Amygdala (tissue), 56 donors: ENCODE measurements at regions not wholly inside any gene's neighbourhood (a gene's known extent, or its start where the extent isn't known, plus 50 kb on each side); places are given as distances from the start of the nearest gene placed in this dataset.
A peak's percentile ranks its signal among the peaks of the same experiment; 100 is the strongest.
"Not testable (repeated sequence)": the region's sequence is repeated elsewhere in the genome, so short reads cannot be mapped to it uniquely, and the experiment has no call there.

ENCODE experiments used
- DNase-seq, 56 donors: peaks; one replicate each; lab custom pipeline; 2025; lab: John Stamatoyannopoulos, UW

DNA sequence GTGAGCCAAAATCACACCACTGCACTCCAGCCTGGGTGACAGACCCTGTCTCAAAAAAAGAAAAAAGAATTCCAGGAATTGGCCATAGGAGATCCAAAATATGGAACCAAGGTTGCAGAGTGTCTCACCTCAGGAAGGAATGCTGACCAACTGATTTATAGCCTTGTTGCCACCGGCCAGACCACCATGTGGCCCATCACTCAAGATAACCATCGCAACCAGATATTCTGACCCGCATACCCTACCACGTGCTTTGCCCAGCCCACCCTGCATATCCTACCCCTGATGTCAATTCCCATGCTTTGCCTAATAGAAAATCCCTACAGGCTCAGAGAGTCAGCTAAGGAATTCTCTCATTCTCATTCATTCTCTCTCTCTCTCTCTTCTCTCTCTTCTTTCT is 95.1 kb upstream of the DOCK9 start:
- DNase-seq, result no peak

GRCh38 chr13:99074693-99075092 is 96.8 kb upstream of the DOCK9 start:
- DNase-seq, result no peak

- DNase-seq, result no peak
Observed at GRCh38 chr13:99075268-99076191, 97.7 kb upstream of the DOCK9 start.

- DNase-seq, result no peak
Observed at GRCh38 chr13:99078017-99078771, 100.3 kb upstream of the DOCK9 start.

GRCh38 chr13:99080131-99080530 is 102.3 kb upstream of the DOCK9 start:
- DNase-seq, result no peak

DNA sequence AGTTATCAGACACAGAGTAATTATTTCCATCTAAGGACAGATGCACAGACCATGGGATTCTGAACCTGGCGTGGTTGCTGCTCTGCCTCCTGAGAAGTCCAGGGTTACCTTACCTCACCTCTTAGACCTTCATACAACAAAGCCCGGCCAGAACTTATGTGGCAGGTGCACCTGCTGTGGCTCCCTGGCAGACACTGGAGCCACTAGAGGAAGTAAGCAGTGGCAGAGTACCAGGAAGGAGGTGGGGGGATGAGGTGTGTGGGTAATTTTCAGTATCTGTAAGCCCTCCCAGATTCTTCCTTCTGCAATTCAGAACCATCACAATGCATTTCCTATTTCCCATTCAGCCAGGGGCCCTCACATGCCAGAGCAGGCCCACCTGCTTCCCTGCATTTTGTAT is 106.1 kb upstream of the DOCK9 start:
- no peak for DNase-seq

- DNase-seq, result peak in 6 of 56 donors; percentile 7 to 30 (median 17)
Observed at GRCh38 chr13:99085139-99085807, 107.4 kb upstream of the DOCK9 start.

DNA sequence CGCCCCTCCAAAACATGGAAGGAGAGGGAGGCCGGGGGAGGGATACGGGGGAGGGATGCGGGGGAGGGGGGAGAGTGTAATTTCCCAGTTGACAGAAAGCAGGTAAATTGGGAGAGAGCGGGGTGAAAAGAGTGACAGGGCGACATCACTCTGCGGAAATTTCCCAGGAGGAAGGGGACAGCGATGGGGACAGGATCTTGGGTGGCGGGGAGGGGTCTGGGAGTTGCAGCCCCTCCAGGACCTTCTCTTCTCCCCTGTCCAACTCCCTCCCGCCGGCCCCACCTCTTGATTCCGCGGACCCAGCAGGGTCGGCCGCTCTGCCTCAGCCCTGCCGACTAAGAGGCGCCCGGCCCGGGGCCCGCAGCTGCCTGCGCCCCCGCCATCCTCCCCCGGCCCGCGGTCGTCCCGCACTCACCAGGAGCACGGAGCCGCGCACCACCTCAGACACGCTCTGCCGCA is 108.0 kb upstream of the DOCK9 start:
- peak in 4 of 56 donors; percentile 18 to 43 (median 35) for DNase-seq

DNA sequence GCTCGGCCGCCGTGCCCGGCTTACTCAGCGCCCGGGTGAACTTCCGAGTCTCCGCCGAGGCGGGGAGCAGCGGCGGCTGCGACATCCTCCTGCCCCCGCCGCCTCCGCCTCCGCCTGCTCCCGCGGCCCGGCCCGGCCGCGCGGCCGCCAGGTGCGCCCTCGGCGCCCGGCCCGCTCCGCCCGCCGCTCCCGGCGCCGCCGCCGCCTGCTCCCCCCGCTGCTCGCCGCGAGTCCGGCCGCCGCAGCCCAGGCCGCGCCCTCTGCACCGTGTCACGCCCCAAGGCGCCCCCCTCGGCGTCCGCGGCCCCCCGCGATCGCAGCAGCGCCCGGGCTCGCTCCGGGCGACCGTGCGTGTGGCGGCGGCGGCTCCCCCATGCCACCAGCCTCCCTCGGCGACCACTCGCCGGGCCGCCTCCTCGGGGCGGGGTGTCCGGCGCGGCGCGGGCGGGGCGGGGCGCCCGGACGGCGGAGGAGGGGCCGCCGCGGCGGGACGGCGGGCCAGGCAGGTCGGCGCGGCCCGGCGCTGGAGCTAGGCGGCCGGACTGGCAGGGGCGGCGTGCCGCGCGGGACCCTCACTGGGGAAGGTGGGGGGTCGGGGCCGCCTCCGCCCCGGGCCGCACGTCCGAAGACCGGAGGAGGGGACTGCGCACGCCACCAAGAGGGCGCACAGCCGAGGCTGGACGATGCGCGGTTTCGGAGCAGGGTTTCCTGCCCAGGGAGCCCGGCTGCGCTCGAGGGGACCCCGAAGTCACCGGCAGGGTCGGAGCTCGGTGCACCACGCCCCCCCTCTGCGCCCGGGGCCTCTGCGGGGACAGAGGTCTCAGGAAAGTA is 108.6 kb upstream of the DOCK9 start:
- DNase-seq, result peak in 25 of 56 donors; percentile 10 to 68 (median 42)

- DNase-seq, result peak; percentile 42 to 95 (median 86)
Observed at GRCh38 chr13:99087098-99087953, 109.5 kb upstream of the DOCK9 start.

- DNase-seq, result peak in 7 of 56 donors; percentile 12 to 56 (median 36)
Observed at GRCh38 chr13:99087954-99088491, 110.2 kb upstream of the DOCK9 start.

DNA sequence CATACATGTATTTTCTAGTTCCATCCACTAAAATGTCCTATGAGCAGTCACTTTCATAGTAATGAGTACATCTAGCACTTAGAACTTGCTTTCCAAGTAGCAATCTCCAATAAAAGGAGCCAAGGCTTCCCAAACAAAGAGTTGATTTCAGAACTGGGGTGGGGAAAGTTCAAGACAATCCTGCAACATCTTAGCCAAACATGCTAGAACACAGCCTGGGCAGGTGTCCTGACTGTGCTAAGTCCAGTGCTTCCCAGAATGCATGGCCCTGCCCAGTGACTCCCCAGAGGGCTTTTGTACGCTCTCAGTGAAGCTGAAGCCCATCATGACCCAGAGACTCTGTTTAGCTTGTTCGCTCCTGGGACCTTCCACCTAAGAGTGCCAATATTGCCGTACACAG is 106.7 kb upstream of the UBAC2 start:
- DNase-seq, result no peak

DNA sequence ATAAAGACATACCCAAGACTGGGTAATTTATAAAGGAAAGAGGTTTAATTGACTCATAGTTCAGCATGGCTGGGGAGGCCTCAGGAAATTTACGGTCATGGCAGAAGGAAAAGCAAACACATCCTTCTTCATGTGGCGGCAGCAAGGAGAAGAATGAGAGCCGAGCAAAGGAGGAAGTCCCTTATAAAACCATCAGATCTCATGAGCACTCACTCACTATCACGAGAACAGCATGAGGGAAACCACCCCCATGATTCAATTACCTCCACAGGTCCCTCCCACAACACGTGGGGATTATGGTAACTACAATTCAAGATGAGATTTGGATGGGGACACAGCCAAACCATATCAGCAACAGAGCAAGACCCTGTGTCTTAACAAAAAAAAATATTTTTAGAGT is 98.8 kb upstream of the UBAC2 start:
- not testable (repeated sequence) for DNase-seq

DNA sequence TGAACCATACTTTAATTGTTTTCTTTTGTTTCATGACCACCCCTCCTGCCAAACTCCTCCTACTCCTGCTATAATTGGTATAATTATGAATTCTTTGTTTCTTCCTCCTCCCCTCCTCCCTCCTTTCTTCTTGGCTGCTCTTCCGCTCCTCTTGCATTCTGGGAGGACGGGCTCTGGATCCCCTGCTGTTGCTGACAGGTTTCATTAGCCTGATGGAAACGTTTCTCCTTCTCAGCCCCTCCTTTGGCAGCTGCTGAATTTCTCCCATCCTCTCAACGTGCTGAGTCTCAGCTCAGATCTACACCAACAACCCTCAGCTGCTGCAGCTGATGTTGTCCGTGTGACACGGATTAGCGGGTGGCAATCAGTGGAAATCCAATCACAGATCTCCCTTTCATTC is 97.1 kb upstream of the UBAC2 start:
- peak in 1 of 56 donors; percentile 36 for DNase-seq

GRCh38 chr13:99104396-99104795 is 96.3 kb upstream of the UBAC2 start:
- DNase-seq, result no peak

GRCh38 chr13:99105160-99105559 is 95.5 kb upstream of the UBAC2 start:
- DNase-seq, result no peak

- no peak for DNase-seq
Observed at GRCh38 chr13:99113351-99113750, 87.3 kb upstream of the UBAC2 start.

DNA sequence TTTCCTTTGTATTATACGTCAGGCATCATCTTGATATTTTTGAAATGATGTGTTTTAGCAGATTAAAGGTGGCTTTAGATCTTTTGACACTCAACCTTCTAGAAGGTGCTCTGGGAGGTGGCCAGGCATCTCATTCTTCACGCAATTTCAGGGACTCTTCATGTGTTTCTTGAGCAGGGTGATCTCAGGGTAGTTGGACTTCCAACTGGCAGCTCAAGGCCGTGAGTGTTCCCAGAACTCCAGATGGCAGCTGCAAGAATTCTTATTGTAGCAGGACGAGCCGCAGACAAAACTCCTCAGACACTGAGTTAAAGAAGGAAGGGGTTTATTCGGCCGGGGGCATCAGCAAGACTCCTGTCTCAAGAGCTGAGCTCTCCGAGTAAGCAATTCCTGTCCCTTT is 82.5 kb upstream of the UBAC2 start:
- no peak for DNase-seq

DNA sequence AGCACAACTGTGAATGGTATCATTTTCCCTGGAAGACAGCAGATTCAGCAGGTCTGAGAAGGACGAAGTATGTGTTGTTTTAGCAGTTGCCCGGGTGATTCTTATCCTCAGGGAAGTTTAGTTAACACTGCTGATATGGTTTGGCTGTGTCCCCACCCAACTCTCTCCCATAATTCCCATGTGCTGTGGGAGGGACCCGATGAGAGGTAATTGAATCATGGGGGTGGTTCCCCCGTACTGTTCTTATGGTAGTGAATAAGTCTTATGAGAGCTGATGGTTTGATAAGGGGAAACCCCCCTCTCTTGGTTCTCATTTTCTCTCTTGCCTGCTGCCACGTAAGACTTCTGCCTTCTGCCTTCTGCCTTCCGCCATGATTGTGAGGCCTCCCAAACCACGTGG is 81.0 kb upstream of the UBAC2 start:
- no peak for DNase-seq
